Mucosa of stomach (tissue), 1 donor: ENCODE measurements at regions not wholly inside any gene's neighbourhood (a gene's known extent, or its start where the extent isn't known, plus 50 kb on each side); places are given as distances from the start of the nearest gene placed in this dataset.
"Not testable (repeated sequence)": the region's sequence is repeated elsewhere in the genome, so short reads cannot be mapped to it uniquely, and the experiment has no call there.

Source experiments
- H3K27me3 ChIP-seq: one replicate; pipeline ENCODE4 v1.7.0; 2013; ENCODE audit warnings: mild to moderate bottlenecking, low read length; ENCODE audit not compliant: control insufficient read depth, insufficient read depth
- H3K36me3 ChIP-seq: one replicate; pipeline ENCODE4 v1.7.0; 2013; ENCODE audit warnings: low read length; ENCODE audit not compliant: control insufficient read depth, insufficient read depth
- H3K4me1 ChIP-seq: one replicate; pipeline ENCODE4 v1.7.0; 2013; ENCODE audit warnings: mild to moderate bottlenecking, low read length; ENCODE audit not compliant: control insufficient read depth, insufficient read depth
- H3K4me3 ChIP-seq: one replicate; pipeline ENCODE4 v1.7.0; 2013; ENCODE audit warnings: low read length
- H3K9ac ChIP-seq: one replicate; pipeline ENCODE4 v1.7.0; 2013; ENCODE audit warnings: mild to moderate bottlenecking, low read length, moderate library complexity
- H3K9me3 ChIP-seq: one replicate; pipeline ENCODE4 v1.7.0; 2013; ENCODE audit warnings: mild to moderate bottlenecking, low read length, moderate library complexity; ENCODE audit not compliant: control insufficient read depth
- donor health status: Pancreatic carcinoma.

GRCh38 chr6:82419132-82419581 is 55.5 kb downstream of the TPBG start:
- Histone ChIP-seq H3K4me3 (no peak overlapping the region), H3K27me3 (no peaks in the 10 kb centered on the region), H3K36me3 (no peaks in the 10 kb centered on the region), H3K9me3 (no peaks in the 10 kb centered on the region), H3K9ac (no peak overlapping the region), H3K4me1 (no peaks in the 10 kb centered on the region)

GRCh38 chr6:82419859-82420258 is 56.2 kb downstream of the TPBG start:
- Histone ChIP-seq H3K27me3 (no peaks in the 10 kb centered on the region), H3K4me3 (no peak overlapping the region), H3K4me1 (no peaks in the 10 kb centered on the region), H3K9me3 (no peaks in the 10 kb centered on the region), H3K36me3 (no peaks in the 10 kb centered on the region), H3K9ac (no peak overlapping the region)

- H3K9me3 ChIP-seq, result no peaks in the 10 kb centered on the region
- H3K27me3 ChIP-seq, result no peaks in the 10 kb centered on the region
- H3K4me1 ChIP-seq, result no peaks in the 10 kb centered on the region
- H3K9ac ChIP-seq, result no peak overlapping the region
- no peaks in the 10 kb centered on the region for H3K36me3 ChIP-seq
- no peak overlapping the region for H3K4me3 ChIP-seq
These were observed 67.0 kb downstream of the TPBG start for GRCh38 chr6:82430611-82431010.

DNA sequence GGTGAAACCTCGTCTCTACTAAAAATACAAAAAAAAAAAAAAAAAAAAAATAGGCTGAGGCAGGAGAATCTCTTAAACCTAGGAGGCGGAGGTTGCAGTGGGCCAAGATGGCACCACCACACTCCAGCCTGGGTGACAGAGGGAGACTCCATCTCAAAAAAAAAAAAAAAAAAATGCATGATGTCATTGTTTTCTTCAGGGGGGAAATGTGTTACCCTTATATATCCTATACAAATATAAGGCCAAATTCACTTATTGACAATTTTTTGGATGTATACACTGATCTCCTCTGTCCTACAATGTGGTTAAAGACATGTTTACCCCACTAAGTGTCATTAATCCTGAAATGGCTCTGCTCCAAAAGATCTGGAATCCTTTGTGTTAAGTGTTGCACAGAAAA is 73.1 kb downstream of the TPBG start:
- Histone ChIP-seq H3K36me3 (no peaks in the 10 kb centered on the region), H3K9me3 (no peaks in the 10 kb centered on the region), H3K4me1 (no peaks in the 10 kb centered on the region), H3K27me3 (no peaks in the 10 kb centered on the region), H3K4me3 (no peak overlapping the region), H3K9ac (no peak overlapping the region)

GRCh38 chr6:82437701-82438100 is 74.1 kb downstream of the TPBG start:
- H3K27me3 ChIP-seq, result no peaks in the 10 kb centered on the region
- H3K9me3 ChIP-seq, result no peaks in the 10 kb centered on the region
- no peak overlapping the region for H3K9ac ChIP-seq
- no peaks in the 10 kb centered on the region for H3K36me3 ChIP-seq
- no peak overlapping the region for H3K4me3 ChIP-seq
- no peaks in the 10 kb centered on the region for H3K4me1 ChIP-seq

- no peak overlapping the region for H3K9ac ChIP-seq
- no peaks in the 10 kb centered on the region for H3K36me3 ChIP-seq
- H3K4me3 ChIP-seq, result no peak overlapping the region
- no peaks in the 10 kb centered on the region for H3K4me1 ChIP-seq
- H3K9me3 ChIP-seq, result no peaks in the 10 kb centered on the region
- no peaks in the 10 kb centered on the region for H3K27me3 ChIP-seq
These were observed 77.6 kb downstream of the TPBG start for GRCh38 chr6:82441047-82441855.

DNA sequence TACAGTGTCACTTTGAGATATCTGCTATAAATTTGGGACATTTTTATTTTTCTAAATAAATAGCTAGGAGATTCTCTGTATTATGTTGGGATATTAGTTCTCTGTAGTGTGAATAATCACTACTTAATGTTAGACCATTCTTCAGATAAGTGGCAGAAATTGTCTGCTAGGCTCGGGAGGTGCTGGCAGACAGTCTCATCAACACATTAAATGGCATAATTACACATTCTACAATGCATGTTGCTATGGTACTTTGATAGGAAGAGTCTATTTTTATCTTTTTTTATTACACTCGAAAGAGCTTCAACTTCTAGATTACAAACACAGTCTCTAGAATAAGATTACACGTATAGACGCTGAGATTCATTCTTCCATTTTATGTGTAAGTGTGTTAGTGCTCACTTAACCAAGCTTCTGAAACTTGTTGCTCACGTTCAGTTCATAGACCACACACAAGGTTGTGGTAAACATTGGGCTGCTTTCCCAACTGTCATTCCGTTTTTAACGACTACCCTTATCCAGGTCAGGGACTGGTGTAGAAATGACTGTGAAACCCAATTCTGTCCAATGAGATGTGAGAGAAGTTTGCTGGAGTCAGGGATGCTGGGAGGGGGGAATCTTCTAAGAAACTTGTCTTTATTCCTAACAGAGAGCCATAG is 78.6 kb downstream of the TPBG start:
- H3K36me3 ChIP-seq, result no peaks in the 10 kb centered on the region
- H3K4me3 ChIP-seq, result no peak overlapping the region
- no peaks in the 10 kb centered on the region for H3K9me3 ChIP-seq
- no peak overlapping the region for H3K9ac ChIP-seq
- no peaks in the 10 kb centered on the region for H3K4me1 ChIP-seq
- no peaks in the 10 kb centered on the region for H3K27me3 ChIP-seq

DNA sequence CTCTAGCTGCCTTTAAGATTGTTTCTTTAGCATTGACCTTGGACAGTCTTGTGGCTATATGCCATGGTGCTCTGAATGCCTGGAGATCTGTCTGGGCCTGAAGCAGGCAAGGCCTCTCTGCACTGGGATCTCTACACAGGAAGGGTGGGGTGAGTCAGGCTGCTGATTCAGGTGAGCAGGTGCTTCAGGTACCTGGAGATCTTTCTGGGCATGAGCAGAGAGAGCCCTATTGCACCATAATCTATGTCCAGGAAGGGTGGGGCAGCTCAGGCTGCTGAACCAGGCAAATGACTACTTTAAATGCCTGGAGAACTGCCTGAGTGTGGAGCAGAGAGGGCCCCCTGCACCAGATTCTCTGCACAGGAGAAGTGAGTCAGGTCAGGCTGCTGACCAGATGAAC is 94.5 kb downstream of the TPBG start:
- H3K9ac ChIP-seq, result no peak overlapping the region
- H3K27me3 ChIP-seq, result no peaks in the 10 kb centered on the region
- no peaks in the 10 kb centered on the region for H3K9me3 ChIP-seq
- H3K36me3 ChIP-seq, result no peaks in the 10 kb centered on the region
- no peaks in the 10 kb centered on the region for H3K4me1 ChIP-seq
- H3K4me3 ChIP-seq, result no peak overlapping the region

- no peak overlapping the region for H3K9ac ChIP-seq
These were observed 95.1 kb downstream of the TPBG start for GRCh38 chr6:82458705-82459104.

GRCh38 chr6:82461536-82461935 is 97.9 kb downstream of the TPBG start:
- no peak overlapping the region for H3K9ac ChIP-seq
- no peak overlapping the region for H3K4me3 ChIP-seq
- H3K36me3 ChIP-seq, result no peaks in the 10 kb centered on the region
- no peaks in the 10 kb centered on the region for H3K4me1 ChIP-seq
- no peaks in the 10 kb centered on the region for H3K27me3 ChIP-seq
- H3K9me3 ChIP-seq, result no peaks in the 10 kb centered on the region

More at GRCh38 chr6:82458705-82459104, 95.1 kb downstream of the TPBG start:
- Histone ChIP-seq H3K4me3 (no peak overlapping the region), H3K4me1 (no peaks in the 10 kb centered on the region), H3K9me3 (no peaks in the 10 kb centered on the region), H3K36me3 (no peaks in the 10 kb centered on the region), H3K27me3 (no peaks in the 10 kb centered on the region)

- Histone ChIP-seq H3K9ac (no peak overlapping the region), H3K4me3 (no peak overlapping the region), H3K9me3 (no peaks in the 10 kb centered on the region), H3K4me1 (no peaks in the 10 kb centered on the region), H3K27me3 (no peaks in the 10 kb centered on the region), H3K36me3 (no peaks in the 10 kb centered on the region)
These were observed 103.7 kb downstream of the TPBG start for GRCh38 chr6:82467338-82467737.

DNA sequence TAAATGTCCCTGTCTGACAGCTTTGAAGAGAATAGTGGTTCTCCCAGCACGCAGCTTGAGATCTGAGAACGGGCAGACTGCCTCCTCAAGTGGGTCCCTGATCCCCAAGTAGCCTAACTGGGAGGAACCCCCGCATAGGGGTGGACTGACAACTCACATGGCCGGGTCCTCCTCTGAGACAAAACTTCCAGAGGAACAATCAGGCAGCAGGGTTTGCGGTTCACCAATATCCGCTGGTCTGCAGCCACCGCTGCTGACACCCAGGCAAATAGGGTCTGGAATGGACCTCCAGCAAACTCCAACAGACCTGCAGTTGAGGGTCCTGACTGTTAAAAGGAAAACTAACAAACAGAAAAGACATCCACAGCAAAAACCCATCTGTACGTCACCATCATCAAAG is 106.5 kb downstream of the TPBG start:
- H3K9me3 ChIP-seq, H3K27me3 ChIP-seq, H3K4me1 ChIP-seq, H3K9ac ChIP-seq, H3K36me3 ChIP-seq, H3K4me3 ChIP-seq: not testable (repeated sequence)
